D721Med (cell line): ENCODE measurements at regions not wholly inside any gene's neighbourhood (a gene's known extent, or its start where the extent isn't known, plus 50 kb on each side); places are given as distances from the start of the nearest gene placed in this dataset.

ENCODE experiments used
- DNase-seq: peaks from one replicate; pipeline ENCODE4 v3.0.0; 2011; ENCODE audit warnings: low spot score; ENCODE audit not compliant: insufficient read length
- FAIRE-seq: peaks from 2 replicates; lab custom pipeline; 2011; peaks lifted over from hg19 to GRCh38; lab: Jason Lieb, UNC
- TF ChIP-seq, protein P1 (sequence below): IDR thresholded peaks from 2 replicates; pipeline ENCODE4 v1.5.1; 2012; ENCODE audit warnings: mild to moderate bottlenecking, control low read depth; ENCODE audit not compliant: insufficient read depth; ENCODE audit errors: missing control alignments

DNA sequence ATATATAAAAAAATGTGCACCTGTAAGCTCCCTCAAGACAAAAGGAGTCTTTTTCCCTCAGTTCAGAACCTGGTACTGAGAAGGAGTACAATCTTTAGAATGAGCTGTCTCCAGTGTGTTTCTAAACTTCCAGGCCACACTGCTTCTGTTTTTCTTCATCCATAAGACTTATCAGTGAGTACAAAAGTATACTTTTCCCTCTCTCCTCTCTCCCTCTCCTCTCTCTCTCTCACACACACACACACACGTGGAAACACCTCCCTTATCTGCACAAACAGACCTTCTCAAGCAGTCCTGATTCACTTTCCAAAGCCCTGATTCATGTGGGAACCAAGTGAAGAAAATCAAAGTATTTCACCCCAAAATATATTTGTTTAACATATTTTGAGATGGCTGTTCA lies 220.7 kb upstream of the UBASH3B start:
- DNase-seq: no peak
- TF ChIP-seq, protein P1, sequence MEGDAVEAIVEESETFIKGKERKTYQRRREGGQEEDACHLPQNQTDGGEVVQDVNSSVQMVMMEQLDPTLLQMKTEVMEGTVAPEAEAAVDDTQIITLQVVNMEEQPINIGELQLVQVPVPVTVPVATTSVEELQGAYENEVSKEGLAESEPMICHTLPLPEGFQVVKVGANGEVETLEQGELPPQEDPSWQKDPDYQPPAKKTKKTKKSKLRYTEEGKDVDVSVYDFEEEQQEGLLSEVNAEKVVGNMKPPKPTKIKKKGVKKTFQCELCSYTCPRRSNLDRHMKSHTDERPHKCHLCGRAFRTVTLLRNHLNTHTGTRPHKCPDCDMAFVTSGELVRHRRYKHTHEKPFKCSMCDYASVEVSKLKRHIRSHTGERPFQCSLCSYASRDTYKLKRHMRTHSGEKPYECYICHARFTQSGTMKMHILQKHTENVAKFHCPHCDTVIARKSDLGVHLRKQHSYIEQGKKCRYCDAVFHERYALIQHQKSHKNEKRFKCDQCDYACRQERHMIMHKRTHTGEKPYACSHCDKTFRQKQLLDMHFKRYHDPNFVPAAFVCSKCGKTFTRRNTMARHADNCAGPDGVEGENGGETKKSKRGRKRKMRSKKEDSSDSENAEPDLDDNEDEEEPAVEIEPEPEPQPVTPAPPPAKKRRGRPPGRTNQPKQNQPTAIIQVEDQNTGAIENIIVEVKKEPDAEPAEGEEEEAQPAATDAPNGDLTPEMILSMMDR: no peak
- FAIRE-seq: no peak

DNA sequence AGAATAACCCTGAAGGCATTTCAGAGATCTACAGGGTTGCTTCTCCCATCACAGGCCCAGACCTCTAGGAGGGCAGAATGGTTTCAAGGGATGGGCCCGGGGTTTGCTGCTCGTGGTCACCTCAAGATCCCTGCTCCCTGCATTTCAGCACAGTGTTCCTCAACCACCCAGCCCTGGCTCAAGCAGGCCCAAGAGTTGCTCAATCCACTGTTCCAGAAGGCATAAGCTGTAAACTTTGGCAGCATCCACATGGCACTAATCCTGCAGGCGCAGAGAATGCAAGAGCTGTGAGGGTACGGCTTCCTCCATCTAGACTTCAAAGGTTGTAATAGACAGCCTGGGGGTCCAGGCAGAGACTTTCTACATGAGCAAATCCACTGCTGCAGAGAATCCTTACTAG lies 225.0 kb upstream of the UBASH3B start:
- FAIRE-seq (no peak), DNase-seq (no peak)
- TF ChIP-seq, protein P1: no peak

DNA sequence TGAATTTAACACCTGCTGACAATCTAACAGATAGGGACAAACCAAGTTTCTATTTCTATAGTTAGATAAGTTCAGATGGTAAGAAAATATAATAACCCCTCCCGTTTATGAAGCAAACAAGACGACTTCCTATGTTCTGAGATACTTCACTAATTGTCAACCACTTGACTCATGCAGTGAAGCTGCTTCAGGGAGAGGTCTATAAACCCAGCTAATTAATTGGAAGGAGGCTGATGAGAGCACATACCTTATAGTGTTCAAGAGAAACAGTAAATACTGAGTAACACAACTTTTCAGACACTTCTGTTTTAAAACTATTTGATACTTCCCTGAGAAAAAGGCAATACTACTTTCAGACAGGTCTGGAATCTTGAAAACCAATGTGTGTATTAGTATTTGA lies 229.4 kb upstream of the UBASH3B start:
- no peak for FAIRE-seq
- no peak for DNase-seq
- TF ChIP-seq, protein P1: no peak

DNA sequence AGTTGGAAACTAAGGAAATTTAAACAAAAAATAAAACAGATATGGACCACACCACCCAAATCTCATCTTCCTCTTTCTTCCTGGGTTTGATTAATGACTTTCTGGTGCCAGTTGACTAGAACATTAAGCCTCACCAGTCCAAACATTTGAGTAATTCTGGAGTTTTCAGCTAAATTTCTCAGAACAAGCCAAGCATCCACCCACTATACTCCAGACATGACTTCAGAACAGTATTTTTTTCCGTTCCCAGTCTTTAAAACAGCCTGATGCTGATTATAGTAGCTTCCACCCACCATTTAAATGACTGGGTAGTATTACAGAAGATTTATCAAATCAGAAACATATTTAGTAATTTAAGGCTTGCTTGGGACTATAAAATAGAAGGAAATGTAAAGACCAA lies 230.9 kb upstream of the UBASH3B start:
- DNase-seq (no peak), FAIRE-seq (no peak)
- TF ChIP-seq, protein P1: no peak

DNA sequence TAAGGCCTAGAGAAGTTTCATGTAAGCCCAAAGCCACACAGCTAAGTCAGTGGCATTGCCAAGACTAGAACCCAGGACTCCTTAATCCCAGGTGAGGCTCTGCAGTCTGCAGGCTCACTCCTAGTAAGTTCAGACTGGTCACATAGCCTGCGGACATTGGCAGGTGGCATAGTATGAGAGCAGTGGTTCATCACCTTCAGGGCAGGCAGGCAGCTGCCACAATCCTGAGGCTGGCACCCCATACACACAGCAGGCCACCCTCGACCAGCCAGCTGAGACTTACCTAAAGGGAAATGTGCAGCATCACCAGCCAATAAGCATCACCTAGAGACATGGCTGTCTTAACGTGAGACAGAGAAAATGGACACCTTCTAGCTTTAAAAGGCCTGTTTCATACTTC lies 231.6 kb upstream of the UBASH3B start:
- TF ChIP-seq, protein P1: no peak
- DNase-seq (no peak), FAIRE-seq (no peak)

DNA sequence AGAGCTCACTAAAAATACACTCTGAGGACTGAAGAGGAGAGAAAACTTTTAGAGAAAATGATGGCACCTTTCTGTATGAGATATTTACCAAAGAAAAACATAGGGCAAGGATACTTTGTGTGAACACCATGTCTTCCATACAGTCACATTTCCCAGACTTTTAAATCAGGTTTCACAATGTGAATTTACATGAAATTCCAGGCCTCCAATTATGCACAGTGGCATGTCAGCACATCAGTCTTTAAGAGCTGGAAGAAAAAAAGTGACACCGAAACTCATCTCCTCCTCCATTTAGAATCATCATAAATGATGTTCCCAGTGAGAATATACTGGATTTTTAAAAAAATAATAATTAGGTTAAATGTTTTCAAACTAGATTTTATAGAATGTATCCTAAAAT lies 232.2 kb upstream of the UBASH3B start:
- TF ChIP-seq, protein P1: no peak
- DNase-seq: no peak
- FAIRE-seq: no peak

DNA sequence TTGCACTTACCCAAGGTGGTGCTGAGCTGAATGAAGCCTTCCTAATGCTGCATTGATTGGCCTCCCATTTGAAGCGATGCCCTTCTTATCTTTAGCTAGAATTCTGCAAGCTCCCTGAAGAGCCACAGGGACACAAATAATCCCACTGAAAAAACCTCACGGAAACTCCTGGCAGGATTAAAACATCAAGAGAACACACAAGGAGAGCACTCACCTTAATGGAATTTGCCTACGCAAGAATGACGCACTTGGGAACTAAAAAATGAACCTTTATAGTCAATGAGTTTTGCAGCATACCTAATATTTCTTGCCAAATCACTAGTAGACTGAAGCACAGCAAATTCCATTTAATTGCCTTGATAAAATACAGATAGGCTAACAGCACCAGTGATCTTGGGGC lies 232.8 kb upstream of the UBASH3B start:
- TF ChIP-seq, protein P1: no peak
- DNase-seq: no peak
- FAIRE-seq: no peak
